DMS153 treated with DMSO at 0.1 percent for 48 hours (cell line): ENCODE measurements at regions not wholly inside any gene's neighbourhood (a gene's known extent, or its start where the extent isn't known, plus 50 kb on each side); places are given as distances from the start of the nearest gene placed in this dataset.
"Not testable (repeated sequence)": the region's sequence is repeated elsewhere in the genome, so short reads cannot be mapped to it uniquely, and the experiment has no call there.

Source experiments
- DNase-seq: peaks from one replicate; lab custom pipeline; 2025; ENCODE audit not compliant: unreplicated experiment; lab: John Stamatoyannopoulos, UW

GRCh38 chr17:63249256-63250004 lies 196.7 kb downstream of the CYB561 start:
- peak; percentile 39 for DNase-seq

DNA sequence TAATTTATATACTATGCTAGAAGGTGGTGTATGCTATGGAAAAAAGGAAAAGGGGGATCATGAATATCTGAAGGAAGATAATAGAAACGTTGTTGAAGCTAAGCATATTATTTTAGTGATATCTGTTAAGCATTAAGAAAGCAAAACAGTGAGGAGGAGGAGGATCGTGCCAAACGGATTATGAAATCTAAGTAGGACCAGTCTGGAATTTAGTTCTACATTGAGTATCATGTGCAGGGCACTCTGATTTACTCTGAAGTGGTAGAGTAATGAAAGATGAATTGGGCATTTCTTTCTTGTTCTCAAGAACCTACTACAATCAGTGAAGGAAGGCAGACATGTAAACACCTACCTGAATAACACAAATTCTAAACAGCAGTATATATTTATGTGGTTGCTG lies 195.3 kb downstream of the CYB561 start:
- no peak for DNase-seq

- no peak for DNase-seq
Observed at GRCh38 chr17:63258785-63259184, 187.3 kb downstream of the CYB561 start.

DNA sequence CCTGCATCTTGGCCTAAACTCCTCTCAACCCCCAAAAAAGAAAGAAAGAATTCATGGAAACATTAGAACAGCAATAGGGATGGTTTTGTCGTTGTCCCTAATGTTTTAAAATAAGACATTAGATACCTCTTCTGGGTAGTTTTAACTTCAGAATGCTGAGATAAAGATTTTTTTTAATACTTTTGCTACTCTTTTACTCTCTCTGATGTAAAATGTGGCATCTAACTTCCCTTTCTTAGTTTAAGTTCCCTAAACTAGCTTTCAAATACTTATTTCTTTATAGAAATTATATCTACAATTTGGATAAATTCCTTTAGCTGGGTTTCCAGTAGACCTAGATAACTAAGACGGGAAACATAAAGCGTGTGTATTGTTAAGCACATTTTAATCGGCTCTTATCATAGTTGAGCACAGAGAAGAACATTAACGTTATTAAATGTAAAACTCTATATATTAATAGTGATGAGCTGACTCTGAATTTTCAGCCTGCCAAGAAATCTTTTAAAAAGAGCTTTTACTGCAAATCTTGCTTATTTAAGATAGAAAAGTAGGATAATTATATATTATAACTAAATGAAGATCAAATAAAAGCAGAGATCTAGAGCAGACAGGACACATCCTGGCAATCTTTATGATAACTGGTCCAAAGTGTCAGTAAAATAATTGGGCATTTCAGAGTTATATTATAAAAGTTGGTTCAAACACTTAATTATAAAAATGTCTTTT lies 183.2 kb downstream of the CYB561 start:
- no peak for DNase-seq

DNA sequence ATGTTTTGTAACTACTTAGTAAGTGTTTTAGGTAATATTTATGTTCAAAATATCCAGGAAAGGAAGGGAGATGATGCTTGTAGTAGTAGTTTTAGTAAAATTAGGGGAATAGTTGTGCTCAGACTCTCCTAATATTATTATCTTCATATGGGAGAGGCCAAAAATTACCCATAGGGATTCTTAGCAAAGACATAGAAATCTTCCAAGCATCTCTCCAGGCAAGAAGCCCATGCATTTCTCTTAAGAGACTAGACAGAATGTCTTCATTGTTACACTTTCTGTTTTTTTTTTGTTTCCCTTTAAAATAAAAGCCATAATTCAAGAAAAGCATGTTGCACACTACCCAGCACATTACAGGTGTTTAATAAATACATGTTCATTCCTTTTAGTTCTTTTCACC lies 180.6 kb downstream of the CYB561 start:
- no peak for DNase-seq

DNA sequence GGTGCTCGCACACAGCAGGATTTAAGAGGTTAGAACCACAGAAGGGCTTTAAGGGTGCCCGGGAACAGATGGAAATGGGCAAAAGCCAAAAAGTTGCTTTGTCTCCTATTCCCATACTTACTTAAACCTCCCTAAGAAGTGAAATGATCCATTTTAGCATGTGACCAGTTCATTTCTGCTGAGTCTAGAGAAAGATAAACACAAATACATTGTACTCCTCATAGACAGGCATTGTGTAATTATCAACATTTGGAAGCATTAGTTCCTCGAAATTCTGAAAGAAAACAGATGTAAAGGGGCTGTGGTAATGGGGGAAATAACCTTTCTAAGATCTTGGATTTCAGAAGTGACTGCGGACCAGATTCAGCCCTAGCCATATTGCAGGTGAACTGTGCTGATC lies 178.3 kb downstream of the CYB561 start:
- no peak for DNase-seq

GRCh38 chr17:63268827-63269226 lies 177.3 kb downstream of the CYB561 start:
- DNase-seq: no peak

GRCh38 chr17:63270610-63271009 lies 175.5 kb downstream of the CYB561 start:
- no peak for DNase-seq

DNA sequence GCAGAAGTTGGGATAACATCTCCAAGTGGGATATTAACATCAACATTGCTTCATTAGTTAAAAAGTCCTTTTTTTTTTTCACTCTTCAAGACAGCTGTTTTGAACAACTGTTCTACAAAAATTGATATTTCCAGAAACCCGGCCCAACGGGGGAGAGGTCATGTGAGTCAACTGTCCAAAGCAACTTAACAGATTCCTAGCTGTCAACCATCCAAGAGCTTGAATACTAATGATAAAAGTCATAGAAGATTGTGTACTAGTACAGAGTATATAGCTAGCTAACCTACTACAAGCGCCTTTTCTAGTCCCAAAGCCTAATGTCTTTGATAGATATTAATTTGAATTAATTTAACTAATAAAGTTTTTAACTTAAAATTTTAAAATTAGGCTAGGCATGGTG lies 172.0 kb downstream of the CYB561 start:
- DNase-seq: no peak

- no peak for DNase-seq
Observed at GRCh38 chr17:63275318-63275970, 170.7 kb downstream of the CYB561 start.

- no peak for DNase-seq
Observed at GRCh38 chr17:63275971-63276745, 169.9 kb downstream of the CYB561 start.

DNA sequence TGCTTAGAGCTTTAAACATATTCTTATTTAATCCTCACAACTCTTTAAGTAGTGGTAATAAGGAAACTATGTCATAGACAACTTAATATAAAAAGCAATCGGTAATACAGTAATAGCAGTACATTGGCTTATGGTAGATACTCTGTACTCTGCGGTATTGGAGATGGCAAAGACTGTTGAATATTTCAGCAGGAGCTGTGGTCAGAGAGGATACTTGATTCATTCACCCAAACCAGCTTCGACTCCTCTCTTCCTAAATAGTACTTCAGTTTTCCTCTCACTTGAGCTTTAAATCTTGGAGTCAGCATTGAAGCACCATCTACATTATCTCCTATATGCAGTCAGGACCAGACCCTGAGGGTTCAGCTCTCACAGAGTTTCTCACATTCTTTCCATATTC lies 169.3 kb downstream of the CYB561 start:
- DNase-seq: no peak

DNA sequence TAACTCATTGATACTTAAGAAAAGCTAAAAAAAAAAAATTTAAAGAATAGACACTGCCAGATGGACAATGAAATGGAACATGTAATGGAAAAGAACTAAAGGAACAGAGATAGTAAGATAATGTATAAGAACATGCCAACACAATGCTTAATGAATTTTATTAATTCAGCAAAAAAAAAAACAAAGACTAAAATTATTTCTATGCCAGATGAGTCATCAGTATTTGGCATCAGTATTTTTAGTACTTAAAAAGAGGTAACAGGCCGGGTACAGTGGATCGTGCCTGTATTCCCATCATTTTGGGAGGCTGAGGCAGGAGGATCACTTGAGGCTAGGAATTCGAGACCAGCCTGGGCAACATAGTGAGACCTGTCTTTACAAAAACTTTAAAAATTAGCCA lies 168.5 kb downstream of the CYB561 start:
- DNase-seq: no peak

- DNase-seq: no peak
Observed at GRCh38 chr17:63278728-63279442, 167.2 kb downstream of the CYB561 start.

DNA sequence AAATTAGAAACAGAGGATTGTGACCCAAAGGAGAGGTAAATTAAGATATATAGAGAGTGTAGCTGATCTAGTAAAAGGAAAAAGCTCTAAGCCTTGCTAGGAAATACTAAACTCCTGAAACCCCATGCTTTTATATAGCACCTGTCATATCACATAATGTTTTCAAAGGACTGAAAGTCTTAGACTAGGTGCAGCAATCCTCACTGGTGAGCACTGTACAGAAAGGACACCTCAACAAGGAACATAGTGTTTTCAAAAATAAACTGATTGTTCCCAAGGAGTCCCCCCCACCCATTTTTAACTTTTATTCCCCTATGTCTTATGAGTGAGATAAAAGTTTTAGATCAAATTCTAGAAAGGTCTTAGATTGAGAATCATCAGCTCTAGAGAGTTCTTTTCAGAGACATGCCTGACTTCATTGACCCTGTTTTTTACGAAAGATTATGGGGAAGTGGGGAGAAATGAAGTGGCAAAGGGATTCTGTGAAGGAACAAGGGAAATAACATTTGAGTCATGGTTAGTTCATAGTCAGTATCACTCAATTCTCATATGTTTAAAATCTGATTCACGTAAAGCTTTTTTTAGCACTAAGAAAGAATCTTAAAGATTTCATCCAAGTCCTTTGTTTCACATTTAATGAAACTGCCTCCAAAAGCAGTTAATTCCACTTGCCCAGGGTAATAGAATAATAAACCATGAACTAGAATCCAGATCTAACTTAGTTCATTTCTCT lies 166.4 kb downstream of the CYB561 start:
- no peak for DNase-seq

GRCh38 chr17:63282455-63282854 lies 163.7 kb downstream of the CYB561 start:
- no peak for DNase-seq

GRCh38 chr17:63285551-63285950 lies 160.6 kb downstream of the CYB561 start:
- no peak for DNase-seq

- DNase-seq: no peak
Observed at GRCh38 chr17:63286254-63286653, 159.9 kb downstream of the CYB561 start.

DNA sequence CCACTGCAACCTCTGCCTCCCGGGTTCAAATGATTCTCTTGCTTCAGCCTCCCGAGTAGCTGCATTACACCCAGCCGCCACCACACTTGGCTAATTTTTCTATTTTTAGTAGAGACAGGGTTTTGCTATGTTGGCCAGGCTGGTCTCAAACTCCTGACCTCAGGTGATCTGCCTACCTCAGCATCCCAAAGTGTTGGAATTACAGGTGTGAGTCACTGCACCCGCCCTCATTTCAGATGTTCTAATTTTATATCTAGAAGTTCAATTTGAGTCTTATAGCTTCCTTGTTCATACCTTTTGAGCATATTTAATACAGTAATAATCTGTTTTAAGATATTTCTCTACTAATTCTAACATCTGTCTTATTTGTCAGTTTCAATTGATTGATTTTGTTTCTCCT lies 159.1 kb downstream of the CYB561 start:
- DNase-seq: not testable (repeated sequence)

DNA sequence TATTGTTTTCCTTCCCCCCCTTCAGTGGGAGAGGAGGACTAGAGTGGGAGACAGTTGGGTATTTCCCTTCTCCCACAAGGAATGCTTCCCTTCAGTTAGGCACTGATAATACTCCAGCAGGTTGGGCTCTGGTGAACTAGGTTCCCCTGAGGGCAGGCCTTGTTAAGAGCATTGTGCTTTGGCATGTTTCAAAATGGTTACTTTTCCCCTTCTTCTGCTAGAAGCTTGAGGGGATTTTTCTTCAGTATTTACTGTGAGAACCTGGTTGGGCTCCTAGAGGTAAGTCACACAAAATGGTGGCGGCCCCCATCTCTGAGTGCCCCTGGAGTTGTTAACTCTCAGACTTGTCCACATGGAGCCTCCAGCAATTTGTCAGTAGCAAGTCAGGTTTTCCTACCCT lies 156.2 kb downstream of the CYB561 start:
- DNase-seq: no peak
